ENCODE measurements at regions not wholly inside any gene's neighbourhood (a gene's known extent, or its start where the extent isn't known, plus 50 kb on each side); places are given as distances from the start of the nearest gene placed in this dataset.

- CTCF ChIA-PET, result no interaction called here
- TF ChIP-seq, protein P1, sequence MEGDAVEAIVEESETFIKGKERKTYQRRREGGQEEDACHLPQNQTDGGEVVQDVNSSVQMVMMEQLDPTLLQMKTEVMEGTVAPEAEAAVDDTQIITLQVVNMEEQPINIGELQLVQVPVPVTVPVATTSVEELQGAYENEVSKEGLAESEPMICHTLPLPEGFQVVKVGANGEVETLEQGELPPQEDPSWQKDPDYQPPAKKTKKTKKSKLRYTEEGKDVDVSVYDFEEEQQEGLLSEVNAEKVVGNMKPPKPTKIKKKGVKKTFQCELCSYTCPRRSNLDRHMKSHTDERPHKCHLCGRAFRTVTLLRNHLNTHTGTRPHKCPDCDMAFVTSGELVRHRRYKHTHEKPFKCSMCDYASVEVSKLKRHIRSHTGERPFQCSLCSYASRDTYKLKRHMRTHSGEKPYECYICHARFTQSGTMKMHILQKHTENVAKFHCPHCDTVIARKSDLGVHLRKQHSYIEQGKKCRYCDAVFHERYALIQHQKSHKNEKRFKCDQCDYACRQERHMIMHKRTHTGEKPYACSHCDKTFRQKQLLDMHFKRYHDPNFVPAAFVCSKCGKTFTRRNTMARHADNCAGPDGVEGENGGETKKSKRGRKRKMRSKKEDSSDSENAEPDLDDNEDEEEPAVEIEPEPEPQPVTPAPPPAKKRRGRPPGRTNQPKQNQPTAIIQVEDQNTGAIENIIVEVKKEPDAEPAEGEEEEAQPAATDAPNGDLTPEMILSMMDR (conservative IDR thresholded peaks at IDR 0.05; ENCODE audit: low read depth, low read length), result no peak
- TF ChIP-seq EZH2 (IDR thresholded peaks at IDR 0.05; ENCODE audit: low read length, unreplicated experiment) (no peak), EZH2phosphoT487 (IDR thresholded peaks at IDR 0.05; ENCODE audit: borderline replicate concordance, low read length) (no peak)
- H4K20me1 ChIP-seq (ENCODE audit: low read length), result no peaks in the 10 kb centered on the region
- no peak overlapping the region for H3K4me3 ChIP-seq (ENCODE audit: low read length)
- no peak overlapping the region for H3K9ac ChIP-seq (ENCODE audit: low read length)
- no peaks in the 10 kb centered on the region for H3K79me2 ChIP-seq (ENCODE audit: low read length)
- no peaks in the 10 kb centered on the region for H3K4me1 ChIP-seq (ENCODE audit: insufficient read depth, low read length)
- DNase-seq (no peak), ATAC-seq (no peak)
- H3F3A ChIP-seq (ENCODE audit: low read length, unreplicated experiment), result no peaks in the 10 kb centered on the region
- peaks cover 11% of the 10 kb centered on the region; the same call in 1 of the 2 replicates for H3K9me3 ChIP-seq (ENCODE audit: low read length)
- H3K27ac ChIP-seq (ENCODE audit: low read length), result no peak overlapping the region
- no peaks in the 10 kb centered on the region for H3K9me2 ChIP-seq (replicated peaks; ENCODE audit: low read length)
- intact Hi-C loops (cut with micrococcal nuclease), result no loop called here
- no peak overlapping the region for H3K4me2 ChIP-seq (ENCODE audit: low read length)
- H3K36me3 ChIP-seq (ENCODE audit: low read depth, low read length), result no peaks in the 10 kb centered on the region
- no peak overlapping the region for H2AFZ ChIP-seq (ENCODE audit: low read length)
- POLR2A ChIA-PET (ENCODE audit: unreplicated experiment), result no interaction called here
- H3K27me3 ChIP-seq (ENCODE audit: low read length), result no peaks in the 10 kb centered on the region
- BruUV-seq (replicated peaks), result no TSS peak
These were observed 414.8 kb upstream of the STXBP6 start for GRCh38 chr14:25464772-25465171.

DNA sequence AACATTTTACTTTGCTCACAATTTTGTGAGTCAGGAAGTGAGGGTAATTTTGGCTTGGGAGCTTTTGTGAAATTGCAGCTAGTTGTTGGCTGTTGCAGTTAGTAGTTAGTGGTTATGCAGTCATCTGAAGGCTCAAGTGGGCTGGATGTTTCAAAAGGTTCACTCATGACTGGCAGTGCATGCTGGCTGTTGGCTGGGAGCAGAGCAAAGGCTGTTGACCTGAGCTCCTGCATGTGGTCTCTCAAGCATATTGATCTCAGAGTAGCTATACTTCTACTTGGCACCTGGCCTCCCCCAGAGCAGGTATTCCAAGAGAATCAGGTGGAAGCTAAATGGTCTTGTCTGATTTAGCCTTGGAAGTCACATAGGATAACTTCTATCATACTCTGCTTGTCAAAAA lies 414.1 kb upstream of the STXBP6 start:
- Histone ChIP-seq H3K9me2 (replicated peaks; ENCODE audit: low read length) (no peaks in the 10 kb centered on the region), H3F3A (ENCODE audit: low read length, unreplicated experiment) (no peaks in the 10 kb centered on the region), H3K27me3 (ENCODE audit: low read length) (no peaks in the 10 kb centered on the region), H3K9me3 (ENCODE audit: low read length) (peaks cover 11% of the 10 kb centered on the region; the same call in 1 of the 2 replicates), H3K4me1 (ENCODE audit: insufficient read depth, low read length) (no peaks in the 10 kb centered on the region), H3K4me3 (ENCODE audit: low read length) (no peak overlapping the region), H3K4me2 (ENCODE audit: low read length) (no peak overlapping the region), H3K79me2 (ENCODE audit: low read length) (no peaks in the 10 kb centered on the region), H3K36me3 (ENCODE audit: low read depth, low read length) (no peaks in the 10 kb centered on the region), H3K9ac (ENCODE audit: low read length) (no peak overlapping the region), H2AFZ (ENCODE audit: low read length) (no peak overlapping the region), H4K20me1 (ENCODE audit: low read length) (no peaks in the 10 kb centered on the region), H3K27ac (ENCODE audit: low read length) (no peak overlapping the region)
- intact Hi-C loops (cut with micrococcal nuclease), result no loop called here
- TF ChIP-seq, protein P1 (conservative IDR thresholded peaks at IDR 0.05; ENCODE audit: low read depth, low read length), result no peak
- no peak for TF ChIP-seq EZH2 (IDR thresholded peaks at IDR 0.05; ENCODE audit: low read length, unreplicated experiment)
- no peak for TF ChIP-seq EZH2phosphoT487 (IDR thresholded peaks at IDR 0.05; ENCODE audit: borderline replicate concordance, low read length)
- no peak for DNase-seq
- POLR2A ChIA-PET (ENCODE audit: unreplicated experiment), result no interaction called here
- BruUV-seq (replicated peaks), result no TSS peak
- no peak for ATAC-seq
- CTCF ChIA-PET, result no interaction called here

DNA sequence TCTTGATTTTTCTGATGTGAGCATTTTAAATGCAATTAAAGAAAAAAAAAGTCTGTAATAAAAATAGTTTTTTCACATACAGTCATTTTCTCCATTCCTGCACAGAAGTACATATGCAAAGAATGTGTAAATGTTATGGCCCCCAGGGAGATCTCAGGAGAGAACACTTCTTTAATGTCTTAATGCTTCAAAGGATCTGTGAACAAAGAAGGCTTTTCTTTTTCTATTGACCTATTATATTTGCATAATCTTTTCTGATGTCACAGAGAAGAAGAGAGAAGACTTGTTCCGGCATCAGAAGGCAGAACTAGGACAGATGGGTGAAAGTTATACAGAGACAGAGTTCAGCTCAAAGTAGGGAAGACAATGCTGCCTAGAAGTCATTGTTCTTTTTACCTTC lies 413.5 kb upstream of the STXBP6 start:
- ChIA-PET POLR2A (ENCODE audit: unreplicated experiment) (no interaction called here), CTCF (no interaction called here)
- Histone ChIP-seq H3K4me3 (ENCODE audit: low read length) (no peak overlapping the region), H3K4me1 (ENCODE audit: insufficient read depth, low read length) (no peaks in the 10 kb centered on the region), H3K4me2 (ENCODE audit: low read length) (no peak overlapping the region), H3K9ac (ENCODE audit: low read length) (no peak overlapping the region), H3K9me3 (ENCODE audit: low read length) (peaks cover 11% of the 10 kb centered on the region; the same call in 1 of the 2 replicates), H3K27ac (ENCODE audit: low read length) (no peak overlapping the region), H3K27me3 (ENCODE audit: low read length) (no peaks in the 10 kb centered on the region), H3K36me3 (ENCODE audit: low read depth, low read length) (no peaks in the 10 kb centered on the region), H3K9me2 (replicated peaks; ENCODE audit: low read length) (no peaks in the 10 kb centered on the region), H2AFZ (ENCODE audit: low read length) (no peak overlapping the region), H3F3A (ENCODE audit: low read length, unreplicated experiment) (no peaks in the 10 kb centered on the region), H4K20me1 (ENCODE audit: low read length) (no peaks in the 10 kb centered on the region), H3K79me2 (ENCODE audit: low read length) (no peaks in the 10 kb centered on the region)
- ATAC-seq, result no peak
- intact Hi-C loops (cut with micrococcal nuclease), result no loop called here
- BruUV-seq (replicated peaks), result no TSS peak
- TF ChIP-seq, protein P1 (conservative IDR thresholded peaks at IDR 0.05; ENCODE audit: low read depth, low read length), result no peak
- TF ChIP-seq EZH2 (IDR thresholded peaks at IDR 0.05; ENCODE audit: low read length, unreplicated experiment) (no peak), EZH2phosphoT487 (IDR thresholded peaks at IDR 0.05; ENCODE audit: borderline replicate concordance, low read length) (no peak)
- DNase-seq, result no peak

Data from PC-3 (cell line).